GM19035 (cell line): ENCODE measurements at regions not wholly inside any gene's neighbourhood (a gene's known extent, or its start where the extent isn't known, plus 50 kb on each side); places are given as distances from the start of the nearest gene placed in this dataset.
"Not testable (repeated sequence)": the region's sequence is repeated elsewhere in the genome, so short reads cannot be mapped to it uniquely, and the experiment has no call there.

Source experiments
- ATAC-seq: cut with Tn5 transposase; IDR thresholded peaks from one replicate; pipeline ENCODE4 v1.9.1; 2021; ENCODE audit not compliant: unreplicated experiment

DNA sequence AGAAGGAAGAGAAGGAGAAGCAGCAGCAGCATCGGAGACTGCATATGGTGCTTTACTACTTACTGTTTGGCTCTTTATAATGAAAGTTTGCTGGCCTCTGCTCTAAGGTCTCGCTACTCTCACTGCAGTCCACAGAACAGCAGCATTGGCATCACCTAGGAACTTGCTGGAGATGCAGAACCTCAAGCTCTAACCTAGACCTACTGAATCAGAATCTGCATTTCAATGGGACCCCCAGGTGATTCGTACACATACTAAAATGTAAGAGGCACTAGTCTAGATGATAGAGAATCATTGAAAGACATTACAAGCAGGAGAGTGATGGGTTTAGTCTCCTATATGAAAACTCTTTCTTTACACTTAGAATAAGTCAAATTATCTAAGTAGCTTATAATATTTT lies 270.6 kb downstream of the KLF5 start:
- no peak for ATAC-seq

DNA sequence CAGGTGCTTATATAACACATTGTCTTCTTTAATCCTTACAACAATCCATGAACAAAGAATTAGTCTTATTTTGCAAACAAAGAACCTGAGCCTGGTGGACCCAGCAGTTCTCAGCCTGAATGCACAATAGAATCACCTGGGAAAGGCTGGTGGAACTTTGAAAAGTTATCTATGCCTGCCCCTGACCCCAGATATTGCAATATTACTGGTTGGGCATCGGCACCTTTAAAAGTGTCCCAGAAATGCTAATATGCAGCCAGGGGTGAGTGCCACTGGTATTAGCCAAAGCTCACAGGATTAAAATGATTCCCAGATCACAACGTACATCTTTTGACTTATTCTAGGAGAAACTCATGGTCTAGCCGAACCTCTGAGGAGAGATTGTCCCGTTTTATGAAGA lies 268.8 kb downstream of the KLF5 start:
- ATAC-seq = no peak

DNA sequence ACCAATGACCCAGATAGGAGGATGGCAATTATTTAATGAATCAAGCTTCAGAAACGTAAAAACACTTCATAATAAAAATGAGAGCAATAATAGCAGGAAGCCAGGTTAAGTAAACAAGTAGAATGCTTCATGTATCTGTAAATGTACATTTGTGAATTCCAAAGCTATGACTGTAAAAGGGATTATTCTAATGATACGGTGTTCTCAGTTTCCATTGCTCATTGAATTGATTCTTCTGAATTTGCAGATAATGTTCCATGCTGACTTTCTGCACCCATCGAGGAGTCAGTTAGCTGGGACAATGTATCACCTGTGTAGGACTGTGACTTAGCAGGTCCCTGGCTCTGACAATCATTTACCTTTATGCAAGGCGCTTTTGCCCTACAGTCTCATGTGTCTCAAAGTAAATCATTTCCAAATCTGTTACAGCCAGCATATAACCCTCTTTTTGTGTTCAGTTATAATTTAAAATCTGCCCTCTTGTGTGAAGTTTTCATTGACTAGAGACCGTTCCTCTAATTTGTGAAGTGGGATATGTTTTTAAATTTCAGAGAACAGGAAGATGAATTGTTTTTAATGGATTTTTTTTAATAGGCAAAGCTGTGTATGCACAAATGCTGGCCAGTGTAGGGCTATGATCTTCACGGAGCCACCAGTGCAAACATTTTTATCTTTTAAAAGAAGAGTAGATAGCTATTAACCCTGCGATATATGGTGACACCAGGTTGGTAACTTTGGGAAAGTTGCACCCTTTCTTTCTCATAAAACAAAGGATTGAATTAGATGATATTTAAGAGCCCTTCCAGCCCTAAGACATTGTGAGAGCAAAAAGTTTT lies 267.1 kb downstream of the KLF5 start:
- ATAC-seq = no peak

DNA sequence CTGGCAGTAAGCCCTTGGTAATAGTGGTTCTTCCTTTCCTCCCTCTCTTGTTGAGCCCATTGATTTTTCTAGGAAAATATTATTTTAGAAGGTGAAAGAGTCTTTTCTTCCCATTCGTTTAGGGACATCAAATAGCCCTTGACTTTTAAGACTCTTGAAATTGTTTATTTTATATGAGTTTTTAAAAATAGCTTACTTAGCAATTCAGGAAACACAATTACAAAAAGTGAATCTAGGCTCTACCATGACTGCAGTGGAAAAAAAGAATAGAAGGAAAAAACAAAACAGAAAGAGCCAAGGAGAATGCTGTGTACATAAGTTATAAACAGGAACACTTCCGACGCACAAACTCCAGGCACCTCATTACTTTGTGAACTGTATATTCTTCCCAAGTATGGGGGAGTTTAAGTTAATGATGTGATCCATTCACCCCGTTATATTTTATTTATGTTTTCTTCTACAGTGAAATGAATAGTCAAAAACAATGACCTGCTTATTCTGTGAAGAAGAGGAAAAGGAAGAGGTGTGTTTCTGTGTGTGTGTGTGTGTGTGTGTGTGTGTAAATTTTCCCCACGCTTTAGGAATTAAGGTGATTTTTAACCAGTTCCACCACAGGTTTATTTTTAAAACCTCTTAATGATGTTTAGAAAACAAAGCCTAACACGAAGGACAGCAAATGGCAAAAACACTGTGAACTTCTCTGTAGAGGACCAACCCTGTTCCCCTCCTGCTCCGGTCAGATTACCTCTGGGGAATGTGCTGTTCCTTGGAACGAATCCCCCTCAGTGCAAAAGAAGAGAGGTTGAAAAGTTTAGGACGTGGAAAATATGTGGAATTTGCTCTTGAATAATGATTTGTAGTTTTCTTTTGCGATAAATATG lies 266.3 kb downstream of the KLF5 start:
- ATAC-seq = no peak

DNA sequence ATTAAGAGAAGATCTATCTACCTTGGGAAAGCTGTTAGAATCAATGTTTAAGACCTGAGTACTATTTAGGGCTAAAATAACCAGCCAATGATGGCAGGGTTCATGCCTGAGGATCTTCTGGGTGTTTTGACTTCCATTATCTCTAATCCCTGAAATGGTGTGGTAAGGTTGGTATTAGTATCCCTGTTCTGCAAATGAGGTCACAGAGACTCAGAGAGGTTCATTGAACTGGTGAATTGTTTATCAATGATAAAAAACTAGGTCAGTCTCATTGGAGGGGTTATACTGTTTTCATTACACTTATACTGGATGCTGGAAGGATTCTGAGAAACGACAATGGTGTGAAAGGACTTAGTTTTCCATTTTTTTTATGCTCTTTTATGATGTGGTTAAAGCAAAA lies 264.8 kb downstream of the KLF5 start:
- ATAC-seq = no peak

DNA sequence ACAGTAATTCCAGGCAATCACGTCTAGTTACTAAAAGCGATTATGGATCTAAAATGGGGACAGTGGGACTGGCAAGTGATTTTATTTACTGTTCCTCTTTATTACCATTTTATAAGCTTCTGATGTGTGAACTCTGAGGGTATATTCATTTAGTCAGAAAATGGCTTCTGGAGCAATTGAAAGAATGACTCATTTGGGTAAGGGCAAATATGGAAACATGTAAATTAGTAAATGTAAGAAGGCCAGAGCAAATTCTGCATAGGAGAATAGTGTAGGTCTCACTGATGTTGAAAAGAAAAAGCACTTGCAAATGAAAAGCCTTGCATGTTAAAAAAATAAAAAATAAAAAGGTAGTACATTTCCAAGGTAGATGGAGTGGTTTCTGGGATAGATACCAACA lies 262.2 kb downstream of the KLF5 start:
- ATAC-seq = no peak

DNA sequence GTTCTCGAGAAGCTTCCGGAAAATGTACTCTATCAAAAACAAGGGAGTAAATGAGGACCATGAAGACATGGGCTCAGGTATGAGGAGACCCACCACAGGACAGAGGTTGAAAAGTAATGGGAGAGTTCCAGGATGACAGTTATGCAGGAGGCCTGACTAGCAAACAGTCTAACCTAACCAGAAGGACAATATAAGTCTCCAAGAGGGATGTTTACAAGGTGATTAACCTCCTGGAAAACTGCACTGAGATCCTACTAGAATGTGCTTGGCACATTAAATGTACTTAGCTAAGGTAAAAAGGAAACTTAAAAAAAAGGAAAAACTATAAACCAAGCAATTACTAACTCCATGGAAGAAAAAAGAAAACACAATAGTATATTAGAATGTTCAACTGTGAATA lies 258.3 kb downstream of the KLF5 start:
- ATAC-seq = no peak

DNA sequence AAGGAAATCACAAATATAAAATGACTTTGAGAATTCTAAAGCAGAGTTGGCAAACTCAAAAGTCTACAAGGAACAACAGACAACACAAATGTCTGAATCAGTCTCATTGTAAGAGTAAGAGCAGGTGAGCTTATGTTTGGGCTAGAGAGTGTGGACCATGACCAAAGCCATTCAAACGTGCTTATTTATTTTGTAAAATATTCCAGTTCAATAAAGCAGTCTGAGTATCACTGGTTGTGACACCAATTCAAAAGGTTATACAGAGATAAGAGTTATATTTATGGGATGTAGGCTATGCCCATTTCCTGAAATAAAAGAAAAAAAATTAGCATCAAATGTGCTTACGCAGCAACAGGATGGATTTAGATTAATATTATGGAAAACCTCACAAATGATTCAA lies 251.6 kb downstream of the KLF5 start:
- no peak for ATAC-seq

DNA sequence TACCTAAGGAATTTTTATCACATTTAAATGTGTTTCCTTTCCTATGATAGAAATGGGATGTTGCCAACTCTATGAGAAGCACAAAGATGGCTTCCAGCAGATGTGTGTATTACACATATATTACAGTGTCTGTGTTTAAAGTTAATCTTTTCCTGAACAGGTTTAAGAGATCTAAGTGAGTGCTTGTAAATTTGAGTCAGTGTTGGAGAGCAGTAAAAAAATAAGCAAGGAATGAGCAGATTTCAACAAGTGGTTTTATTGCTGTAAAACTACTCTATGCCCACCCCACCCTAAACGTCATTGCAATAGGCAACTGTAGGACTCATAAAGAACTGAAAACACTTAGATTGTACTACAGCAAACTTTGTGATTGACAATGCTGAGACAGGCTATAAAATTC lies 248.7 kb downstream of the KLF5 start:
- no peak for ATAC-seq

DNA sequence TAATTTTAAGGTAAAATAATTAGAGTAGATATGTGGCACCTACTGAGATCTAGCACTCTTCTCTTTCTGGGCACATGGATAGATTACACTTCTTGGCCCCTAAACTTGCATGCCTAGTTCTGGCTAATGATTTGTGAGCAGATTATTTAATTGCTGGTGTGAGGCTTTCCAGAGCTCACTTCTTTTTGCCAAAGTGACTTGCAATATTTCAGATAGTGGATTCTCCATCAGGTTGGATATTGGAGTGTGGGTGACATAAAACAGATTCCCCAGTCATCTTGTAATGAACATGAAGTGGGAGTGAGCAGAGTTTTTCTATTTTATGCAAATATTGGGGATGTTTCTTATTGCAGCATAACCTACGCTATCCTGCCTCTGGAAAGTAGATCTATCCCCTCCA lies 247.9 kb downstream of the KLF5 start:
- no peak for ATAC-seq

DNA sequence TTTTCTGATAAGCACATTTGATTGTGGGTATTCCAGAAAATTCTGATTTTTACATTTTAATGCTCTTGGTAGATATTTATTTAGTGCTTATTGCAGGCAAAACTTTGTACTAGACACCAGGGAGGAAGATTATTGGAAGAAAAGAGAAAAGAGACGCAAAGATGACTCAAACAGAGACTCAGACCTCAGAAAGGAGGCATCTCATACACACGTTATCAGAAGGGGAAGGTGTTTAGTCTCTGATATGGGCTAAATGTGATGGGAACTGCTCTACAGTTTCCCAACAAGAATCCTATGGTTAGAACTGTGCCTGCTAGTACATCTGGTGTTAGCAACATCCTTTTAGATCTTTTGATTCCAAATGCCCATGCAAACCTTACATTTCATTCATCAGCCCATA lies 245.6 kb downstream of the KLF5 start:
- no peak for ATAC-seq

DNA sequence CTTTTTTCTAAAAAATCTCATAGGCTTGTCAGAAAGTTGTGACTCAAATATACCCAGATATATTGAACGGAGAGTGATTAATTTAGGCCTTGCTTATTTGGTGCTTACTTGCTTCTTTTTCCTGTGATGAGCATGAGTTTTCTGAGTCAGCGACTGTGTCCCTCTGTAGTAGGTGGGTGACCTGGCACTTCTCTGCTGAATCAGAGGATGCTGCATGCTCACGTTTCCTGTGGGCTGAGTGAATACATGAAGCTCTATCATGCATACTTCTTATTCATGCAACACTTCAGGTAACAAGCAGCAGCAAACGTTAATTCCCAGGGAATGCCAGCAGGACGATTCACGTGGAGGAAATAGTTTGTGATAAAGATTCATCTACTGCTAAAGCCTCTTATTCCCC lies 245.0 kb downstream of the KLF5 start:
- no peak for ATAC-seq

DNA sequence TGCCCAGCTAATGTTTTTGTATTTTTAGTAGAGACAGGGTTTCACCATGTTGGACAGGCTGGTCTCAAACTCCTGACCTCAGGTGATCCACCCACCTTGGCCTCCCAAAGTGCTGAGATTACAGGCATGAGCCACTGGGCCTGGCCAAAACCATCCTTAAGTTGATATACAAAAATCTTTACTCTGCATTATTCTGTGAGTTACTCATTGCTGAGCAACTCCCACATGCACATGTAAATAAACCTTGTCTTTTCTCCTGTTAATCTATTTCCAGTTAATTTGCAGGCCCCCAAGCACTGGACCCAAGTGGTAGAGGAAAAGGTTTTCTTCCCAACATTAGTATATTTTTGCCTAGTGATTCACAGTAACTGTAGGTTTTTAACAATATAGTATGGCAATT lies 242.8 kb downstream of the KLF5 start:
- ATAC-seq = not testable (repeated sequence)

DNA sequence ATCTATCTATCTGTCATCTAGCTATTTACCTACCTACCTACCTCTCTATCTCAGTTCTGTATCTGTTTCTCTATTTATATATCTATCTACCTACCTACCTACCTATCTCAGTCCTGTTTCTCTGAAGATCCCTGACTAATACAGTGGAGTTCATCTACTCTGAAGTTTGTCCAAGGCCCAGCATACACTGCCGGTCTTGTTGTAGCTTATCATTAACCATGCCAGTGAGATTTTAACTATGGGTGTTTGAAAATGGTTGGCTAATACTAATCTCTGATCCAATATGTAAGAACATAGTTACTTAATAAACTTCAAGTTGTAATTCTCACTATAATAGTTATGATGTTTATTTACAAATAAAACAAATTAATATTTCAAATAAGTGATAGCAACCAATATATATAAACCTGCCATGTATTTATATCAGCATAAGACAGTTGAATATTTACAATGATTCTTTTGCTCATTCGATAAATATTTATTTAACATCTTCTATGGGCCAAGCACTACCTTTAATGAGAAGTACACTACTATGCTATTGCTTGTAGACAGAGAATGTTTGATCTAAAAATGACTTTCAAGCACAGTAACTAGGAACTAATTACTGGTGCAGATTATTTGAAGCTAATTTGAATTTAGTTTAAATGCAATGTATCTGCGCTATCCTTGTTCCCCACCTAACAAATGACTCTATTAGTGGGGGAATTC lies 242.1 kb downstream of the KLF5 start:
- ATAC-seq = no peak

DNA sequence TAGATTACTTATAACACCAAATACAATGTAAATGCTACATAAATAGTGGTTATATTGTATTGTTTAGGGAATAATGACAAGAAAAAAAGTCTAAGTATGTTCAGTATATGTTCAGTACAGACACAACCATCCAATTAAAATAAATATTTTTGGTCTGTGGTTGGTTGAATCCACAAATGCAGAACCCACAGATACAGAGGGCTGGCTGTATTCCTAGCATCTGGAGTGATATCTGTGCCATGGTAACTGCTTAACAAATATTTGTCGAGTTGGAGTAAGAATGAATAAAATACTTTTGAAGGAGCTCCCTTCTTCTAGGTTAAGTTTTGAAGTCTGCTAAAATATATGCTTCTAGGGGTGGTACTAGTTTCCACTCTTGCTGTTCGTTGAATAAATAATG lies 241.0 kb downstream of the KLF5 start:
- no peak for ATAC-seq

DNA sequence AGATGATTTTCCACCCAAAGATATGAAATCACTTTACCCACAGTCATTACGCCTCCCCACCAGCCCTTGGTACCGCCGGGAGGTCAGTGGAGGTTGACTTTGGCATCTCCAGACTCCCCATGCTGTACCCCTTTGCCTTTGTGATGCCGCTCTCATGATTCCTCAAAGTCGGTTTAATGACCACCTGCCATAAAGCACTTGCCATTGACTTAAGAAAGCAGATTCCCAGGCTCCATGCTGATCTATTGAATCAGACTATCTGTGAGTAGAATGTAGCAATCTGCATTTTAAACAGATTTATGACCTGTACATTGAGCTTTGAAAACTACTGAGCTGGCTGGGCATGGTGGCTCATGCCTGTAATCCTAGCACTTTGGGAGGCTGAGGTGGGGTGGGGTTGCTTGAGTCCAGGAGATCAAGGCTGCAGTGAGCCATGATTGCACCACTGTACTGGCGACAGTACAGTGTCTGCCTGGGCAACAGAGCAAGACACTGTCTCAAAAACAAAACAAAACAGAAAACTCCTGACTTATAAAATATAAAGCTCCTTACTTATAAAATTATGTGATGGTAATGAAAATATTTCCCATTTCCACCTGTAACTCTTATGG lies 235.2 kb downstream of the KLF5 start:
- ATAC-seq = no peak

DNA sequence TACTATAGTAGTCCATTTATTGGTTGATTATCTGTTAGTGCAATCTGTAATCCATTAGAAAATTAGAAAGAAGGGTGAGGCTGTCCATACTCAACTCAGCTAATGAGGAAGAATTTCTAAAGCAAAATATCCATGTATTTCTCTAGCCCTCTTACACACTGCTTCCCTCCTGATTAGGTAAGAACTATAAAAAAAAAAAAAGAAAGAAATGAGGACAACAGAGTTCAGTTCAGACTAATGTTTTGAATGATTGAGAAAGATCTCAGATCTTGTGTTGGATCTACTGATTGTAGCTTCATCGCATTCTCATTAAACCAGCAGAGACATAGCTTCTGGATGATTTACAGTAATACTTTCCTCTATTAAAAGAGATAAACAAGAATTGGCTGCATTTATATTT lies 233.3 kb downstream of the KLF5 start:
- ATAC-seq = no peak

DNA sequence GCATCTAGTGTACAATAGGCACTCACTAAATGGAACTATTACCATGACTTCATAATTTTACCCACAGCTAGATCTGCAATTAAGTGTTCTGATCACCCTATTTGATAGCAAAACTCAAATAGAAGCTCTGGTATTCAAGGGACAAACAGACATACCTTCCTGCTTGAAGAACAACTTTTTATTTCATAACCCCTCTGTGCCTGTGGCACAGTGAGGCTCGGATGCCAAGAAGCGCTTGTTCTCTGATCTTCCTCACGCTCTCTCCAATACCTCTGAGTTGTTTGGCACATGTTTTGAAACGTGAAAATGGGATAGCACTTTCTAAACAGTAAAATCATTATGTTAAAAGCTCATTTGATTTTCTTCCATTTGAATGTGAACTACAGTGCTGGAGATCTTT lies 232.0 kb downstream of the KLF5 start:
- no peak for ATAC-seq

DNA sequence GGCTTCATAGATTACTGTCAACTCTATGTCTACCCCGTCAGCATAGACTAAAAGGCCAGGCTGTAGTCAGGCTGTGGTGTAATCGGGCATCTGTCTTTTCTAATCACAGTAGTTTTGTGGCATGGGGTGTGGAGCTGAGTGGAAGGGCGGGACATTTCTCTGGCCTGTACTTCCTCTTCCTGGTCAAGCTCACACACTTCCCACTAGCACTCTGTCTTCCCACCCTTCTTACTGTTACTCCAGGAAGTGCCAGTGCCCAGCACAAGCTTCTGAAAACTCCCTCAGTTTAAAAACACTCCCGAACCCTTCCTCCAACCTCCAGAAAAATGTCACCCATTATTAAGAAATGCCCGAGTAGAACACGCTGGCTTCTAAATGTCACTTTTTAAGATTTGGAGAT lies 229.8 kb downstream of the KLF5 start:
- ATAC-seq = no peak

DNA sequence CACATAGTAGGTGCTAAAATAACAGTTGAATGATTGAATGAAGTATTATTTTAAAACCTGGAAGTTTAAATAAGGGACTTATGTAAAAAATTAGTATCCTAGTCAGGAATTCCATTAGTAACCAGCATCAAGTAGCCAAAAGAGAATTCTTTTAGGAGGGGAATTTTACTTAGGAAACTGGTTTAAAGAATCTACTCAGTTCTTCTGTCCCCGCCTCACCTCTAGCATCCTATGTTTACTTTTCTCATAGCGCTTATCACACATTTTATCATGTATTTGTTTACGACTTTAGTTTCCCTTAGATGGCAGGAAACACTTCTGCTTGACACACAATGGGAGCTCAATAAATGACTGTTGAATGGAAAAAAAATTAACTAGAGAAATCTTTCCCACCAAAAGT lies 229.0 kb downstream of the KLF5 start:
- ATAC-seq = no peak

DNA sequence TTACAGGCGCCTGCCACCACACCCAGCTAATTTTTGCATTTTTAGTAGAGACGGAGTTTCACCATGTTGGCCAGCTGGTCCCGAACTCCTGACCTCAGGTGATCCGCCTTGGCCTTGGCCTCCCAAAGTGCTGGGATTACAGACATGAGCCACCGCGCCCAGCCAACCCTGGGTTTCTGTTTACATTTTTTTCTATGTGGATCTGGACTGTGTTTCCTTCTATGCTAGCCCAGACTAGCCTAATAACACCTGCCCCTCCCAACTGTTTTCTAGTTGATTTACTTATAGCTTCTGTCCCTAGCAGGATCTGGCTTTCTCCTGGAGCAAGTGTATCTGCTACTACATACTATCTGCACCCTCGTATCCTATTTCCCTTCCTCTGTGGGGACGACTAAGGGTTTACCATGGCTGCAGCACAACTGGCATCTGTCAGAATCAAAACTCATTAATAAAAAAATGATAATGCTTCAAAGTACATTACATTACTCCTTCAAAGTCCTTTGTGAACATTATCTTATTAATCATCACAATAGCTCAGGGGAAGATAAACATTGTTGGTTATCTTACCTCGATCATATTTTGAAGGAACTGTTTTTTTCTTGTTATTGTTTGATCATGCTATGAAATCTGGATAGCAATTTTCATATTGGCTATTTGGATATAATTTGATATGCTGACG lies 228.3 kb downstream of the KLF5 start:
- no peak for ATAC-seq
